ENCODE measurements at regions not wholly inside any gene's neighbourhood (a gene's known extent, or its start where the extent isn't known, plus 50 kb on each side); places are given as distances from the start of the nearest gene placed in this dataset.

GRCh38 chr19:5261156-5261890 is 79.3 kb downstream of the PTPRS start:
- TF ChIP-seq POLR2A (IDR thresholded peaks at IDR 0.05): no peak
- TF ChIP-seq CTCF (IDR thresholded peaks at IDR 0.05): no peak
